Neural cell (in vitro differentiated cells): ENCODE measurements at regions not wholly inside any gene's neighbourhood (a gene's known extent, or its start where the extent isn't known, plus 50 kb on each side); places are given as distances from the start of the nearest gene placed in this dataset.

ENCODE experiments used
- CTCF ChIP-seq: fragments of 450-650 bp; IDR thresholded peaks from 2 replicates; pipeline ENCODE4 v1.5.1; 2014; ENCODE audit warnings: antibody characterized with exemption, mild to moderate bottlenecking, moderate library complexity; ENCODE audit not compliant: poor library complexity, severe bottlenecking
- EP300 ChIP-seq: fragments of 450-650 bp; conservative IDR thresholded peaks from 2 replicates; pipeline ENCODE4 v1.6.1; 2014; ENCODE audit warnings: antibody characterized with exemption, mild to moderate bottlenecking, moderate library complexity; ENCODE audit not compliant: poor library complexity, severe bottlenecking
- EZH2 ChIP-seq: fragments of 200-600, 300-800 bp; shearing (Covaris generic), sonication (generic); IDR thresholded peaks from 2 replicates; pipeline ENCODE4 v1.6.1; 2014; ENCODE audit warnings: antibody characterized with exemption, low read length, borderline replicate concordance, mild to moderate bottlenecking; ENCODE audit not compliant: insufficient read depth, poor library complexity, severe bottlenecking
- MXI1 ChIP-seq: fragments of 450-650 bp; conservative IDR thresholded peaks from 2 replicates; pipeline ENCODE4 v1.6.1; 2014; ENCODE audit warnings: antibody characterized with exemption, mild to moderate bottlenecking; ENCODE audit not compliant: poor library complexity, severe bottlenecking
- POLR2AphosphoS5 ChIP-seq: IDR thresholded peaks from 2 replicates; pipeline ENCODE4 v1.6.1; 2012
- REST ChIP-seq: IDR thresholded peaks from 2 replicates; pipeline ENCODE4 v1.6.1; 2012; ENCODE audit warnings: borderline replicate concordance
- TAF1 ChIP-seq: IDR thresholded peaks from 2 replicates; pipeline ENCODE4 v1.6.1; 2012; ENCODE audit warnings: low read depth

- TF ChIP-seq CTCF, result no peak
- TF ChIP-seq POLR2AphosphoS5, result no peak
- no peak for TF ChIP-seq EP300
- TF ChIP-seq EZH2, result no peak
- no peak for TF ChIP-seq TAF1
- no peak for TF ChIP-seq MXI1
- no peak for TF ChIP-seq REST
These were observed 91.4 kb upstream of the TTC29 start for GRCh38 chr4:147037069-147037468.
